Erythroblast (primary cell): ENCODE measurements at regions not wholly inside any gene's neighbourhood (a gene's known extent, or its start where the extent isn't known, plus 50 kb on each side); places are given as distances from the start of the nearest gene placed in this dataset.

ENCODE experiments used
- GATA1 ChIP-seq: IDR thresholded peaks from 2 replicates; pipeline ENCODE4 v1.6.1; 2011; ENCODE audit warnings: low read depth, mild to moderate bottlenecking, control low read depth, low read length, moderate library complexity
- POLR2A ChIP-seq: IDR thresholded peaks from 2 replicates; pipeline ENCODE4 v1.6.1; 2011; ENCODE audit warnings: mild to moderate bottlenecking, low read length

DNA sequence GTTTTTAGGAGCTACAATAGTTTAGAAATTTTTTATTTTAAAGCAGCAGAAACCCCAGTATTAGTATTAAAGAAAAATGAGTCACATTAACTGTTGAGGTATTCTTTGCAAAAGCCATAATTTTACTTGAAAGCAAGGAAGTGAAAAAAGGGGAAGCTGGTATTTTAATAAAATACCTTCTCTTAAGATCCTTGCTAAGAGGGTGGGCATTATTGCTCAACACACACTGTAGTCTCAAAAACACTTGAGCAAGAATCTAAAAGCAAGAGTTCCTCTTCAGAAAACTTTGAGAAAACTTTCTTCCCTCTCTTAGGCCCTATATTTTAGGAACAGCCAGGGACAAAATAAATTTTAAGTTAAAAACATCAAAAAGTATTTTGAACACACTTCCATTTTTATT, 259.4 kb upstream of the DIAPH2 start:
- TF ChIP-seq POLR2A (no peak), GATA1 (no peak)
